ENCODE measurements at regions not wholly inside any gene's neighbourhood (a gene's known extent, or its start where the extent isn't known, plus 50 kb on each side); places are given as distances from the start of the nearest gene placed in this dataset.
"Not testable (repeated sequence)": the region's sequence is repeated elsewhere in the genome, so short reads cannot be mapped to it uniquely, and the experiment has no call there.

- DNase-seq (ENCODE audit: low read depth in 4 of 4, low spot score in 3 of 4): no peak
Observed at GRCh38 chr9:15113288-15113687, 193.7 kb downstream of the TTC39B start.

DNA sequence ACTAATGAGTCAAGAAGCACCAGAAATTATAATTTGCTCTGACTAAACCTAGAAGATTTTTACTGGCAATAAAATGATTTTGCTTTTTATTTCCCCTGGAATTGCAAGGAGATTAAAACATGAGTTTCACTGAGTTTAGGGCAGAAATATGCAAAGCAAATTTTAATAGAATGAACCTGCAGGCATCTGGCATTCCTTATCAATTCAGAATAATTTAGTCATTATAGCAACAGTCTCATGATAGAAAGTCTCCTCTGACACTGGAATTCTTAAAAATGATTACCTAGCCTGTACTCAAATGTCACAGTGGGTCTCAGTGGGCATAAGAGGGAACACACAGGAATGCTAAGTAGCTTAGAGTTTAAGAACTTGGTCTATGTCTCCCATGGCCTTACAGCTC lies 195.9 kb downstream of the TTC39B start:
- no peak for DNase-seq (ENCODE audit: low read depth in 4 of 4, low spot score in 3 of 4)

DNA sequence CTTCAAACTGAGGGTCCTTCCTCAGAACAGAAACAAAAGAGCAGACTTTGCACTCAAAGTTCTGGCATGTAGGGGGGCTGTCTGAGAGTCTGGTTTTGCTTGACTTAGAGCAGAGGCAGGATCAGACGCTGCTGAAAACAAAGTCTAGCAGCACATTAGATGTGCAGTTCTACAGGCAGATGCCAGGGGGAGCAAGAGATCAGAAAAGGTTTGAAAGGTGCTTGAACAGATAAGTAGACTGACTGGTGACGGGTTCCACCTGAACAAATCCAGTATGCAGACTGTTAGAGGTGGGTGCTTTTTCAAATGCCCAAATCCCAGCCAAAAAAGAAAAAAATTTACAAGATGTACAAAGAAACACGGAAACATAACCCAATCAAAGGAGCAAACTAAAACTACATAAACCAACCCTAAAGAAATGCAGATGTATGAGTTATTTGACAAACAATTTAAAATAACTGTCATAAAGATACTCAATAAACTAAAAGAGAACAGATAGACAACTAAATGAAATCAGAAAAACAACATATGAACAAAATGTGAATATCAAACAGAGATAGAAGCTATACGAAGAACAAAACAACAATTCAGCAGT lies 194.7 kb upstream of the FREM1 start:
- no peak for DNase-seq (ENCODE audit: low read depth in 4 of 4, low spot score in 3 of 4)

DNA sequence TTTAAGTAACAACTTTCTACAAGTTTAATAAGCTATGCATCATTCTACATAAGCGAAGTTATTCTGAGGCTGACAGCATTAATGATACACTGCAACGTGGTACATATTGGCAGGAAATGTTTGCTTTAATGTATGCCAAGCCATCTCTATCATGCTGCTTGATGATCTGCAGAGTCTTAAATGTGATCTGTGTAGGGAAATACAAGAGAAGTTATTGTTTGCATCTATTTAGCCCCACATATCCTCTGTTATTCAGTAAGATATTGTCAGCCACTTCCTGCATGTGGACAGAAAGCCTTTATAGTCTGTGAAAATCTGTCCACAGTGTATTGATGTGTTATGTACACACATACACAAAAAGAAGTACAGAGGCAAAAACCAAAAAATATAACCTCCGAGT lies 193.1 kb upstream of the FREM1 start:
- no peak for DNase-seq (ENCODE audit: low read depth in 4 of 4, low spot score in 3 of 4)

GRCh38 chr9:15101095-15101494 lies 190.9 kb upstream of the FREM1 start:
- no peak for DNase-seq (ENCODE audit: low read depth in 4 of 4, low spot score in 3 of 4)

- no peak for DNase-seq (ENCODE audit: low read depth in 4 of 4, low spot score in 3 of 4)
Observed at GRCh38 chr9:15100571-15100970, 190.3 kb upstream of the FREM1 start.

DNA sequence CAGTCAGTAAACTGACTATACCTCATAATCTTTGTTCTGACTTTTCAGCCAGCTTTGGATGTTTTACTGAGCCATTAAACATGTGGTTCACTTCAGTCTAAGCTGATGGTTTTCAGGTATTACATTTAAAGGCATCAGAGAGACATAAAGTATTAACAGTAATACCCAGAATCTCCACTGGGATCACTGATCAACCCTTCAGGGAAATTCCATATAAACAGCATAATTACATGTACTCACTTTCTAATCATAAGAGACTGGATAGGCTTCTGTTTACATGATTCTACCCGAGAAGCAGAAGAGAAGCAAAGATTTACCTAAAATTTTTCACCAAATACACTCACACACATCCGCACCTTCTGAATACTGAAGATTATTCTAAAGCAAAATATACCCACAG lies 186.7 kb upstream of the FREM1 start:
- no peak for DNase-seq (ENCODE audit: low read depth in 4 of 4, low spot score in 3 of 4)

- DNase-seq (ENCODE audit: low read depth in 4 of 4, low spot score in 3 of 4): no peak
Observed at GRCh38 chr9:15086778-15087324, 176.6 kb upstream of the FREM1 start.

- DNase-seq (ENCODE audit: low read depth in 4 of 4, low spot score in 3 of 4): no peak
Observed at GRCh38 chr9:15086156-15086763, 176.0 kb upstream of the FREM1 start.

DNA sequence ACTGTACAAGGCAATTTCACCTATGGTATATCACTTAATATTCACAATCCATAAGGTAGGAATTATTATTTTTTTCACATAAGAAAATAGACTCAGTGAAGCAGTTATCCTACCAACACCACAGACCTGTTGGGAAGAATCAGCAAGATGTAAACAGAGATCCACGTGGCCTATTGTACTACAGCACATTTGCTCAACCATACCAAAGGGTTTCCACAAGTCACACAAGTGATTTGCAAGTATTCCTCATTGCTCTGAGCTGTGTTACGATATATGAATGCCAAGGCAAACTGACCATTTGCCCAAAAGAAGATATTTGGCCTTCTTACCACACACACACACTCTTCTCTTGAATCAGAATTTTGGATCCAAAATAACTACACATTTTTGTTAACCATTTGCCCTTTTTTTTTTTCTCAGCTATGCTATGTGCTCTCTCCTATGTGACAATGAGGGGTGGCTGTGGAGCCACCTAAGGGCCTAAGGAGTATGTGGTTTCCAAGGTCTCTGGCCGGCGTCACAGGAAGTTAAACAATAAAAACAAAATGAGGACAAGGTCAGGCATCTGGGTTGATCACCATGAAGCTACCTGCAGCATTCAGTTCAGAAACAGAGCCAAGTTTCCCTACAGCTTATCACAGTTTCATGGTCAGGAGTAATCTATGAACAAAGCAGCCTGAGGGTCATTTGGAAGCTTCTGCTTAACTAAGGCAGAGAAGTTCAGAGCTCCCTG lies 171.0 kb upstream of the FREM1 start:
- no peak for DNase-seq (ENCODE audit: low read depth in 4 of 4, low spot score in 3 of 4)

DNA sequence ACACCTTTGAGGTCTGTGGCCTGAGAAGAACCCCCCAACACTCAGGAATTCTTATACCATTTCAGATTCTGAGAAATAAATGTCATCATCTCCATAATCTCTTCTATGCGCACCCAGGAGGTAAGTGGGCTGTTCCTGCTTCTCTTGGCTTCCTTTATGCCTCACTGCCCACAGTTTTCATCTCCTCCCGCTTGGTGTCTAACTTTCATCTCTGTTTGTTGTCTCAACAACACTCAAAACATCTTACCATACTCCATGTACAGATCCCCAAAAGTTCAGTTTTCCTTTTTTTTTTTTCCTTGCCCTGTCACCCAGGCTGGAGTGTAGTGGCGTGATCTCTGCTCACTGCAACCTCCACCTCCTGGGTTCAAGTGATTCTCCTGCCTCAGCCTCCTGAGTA lies 170.2 kb upstream of the FREM1 start:
- no peak for DNase-seq (ENCODE audit: low read depth in 4 of 4, low spot score in 3 of 4)

GRCh38 chr9:15079989-15080388 lies 169.8 kb upstream of the FREM1 start:
- DNase-seq (ENCODE audit: low read depth in 4 of 4, low spot score in 3 of 4): no peak

GRCh38 chr9:15077946-15078729 lies 167.9 kb upstream of the FREM1 start:
- no peak for DNase-seq (ENCODE audit: low read depth in 4 of 4, low spot score in 3 of 4)

- DNase-seq (ENCODE audit: low read depth in 4 of 4, low spot score in 3 of 4): no peak
Observed at GRCh38 chr9:15073620-15074019, 163.4 kb upstream of the FREM1 start.

DNA sequence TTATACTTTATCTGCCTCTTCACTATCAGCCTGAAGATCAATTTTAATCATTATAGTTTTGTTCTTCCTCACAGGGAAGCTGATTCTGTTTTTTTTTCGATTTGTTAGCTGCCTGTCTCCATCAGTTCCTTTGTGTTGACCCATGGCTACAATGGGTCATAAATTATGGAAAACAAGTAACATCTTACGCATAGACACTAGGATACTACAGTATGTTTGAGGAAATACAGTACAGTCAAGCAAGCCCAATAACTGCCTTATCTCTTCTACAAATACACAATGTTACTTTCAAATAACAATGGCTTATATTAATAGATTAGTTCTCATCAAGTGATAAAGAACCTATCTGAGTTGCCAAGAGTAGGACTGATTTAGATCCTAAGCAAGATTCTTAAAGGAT lies 160.5 kb upstream of the FREM1 start:
- DNase-seq (ENCODE audit: low read depth in 4 of 4, low spot score in 3 of 4): no peak

DNA sequence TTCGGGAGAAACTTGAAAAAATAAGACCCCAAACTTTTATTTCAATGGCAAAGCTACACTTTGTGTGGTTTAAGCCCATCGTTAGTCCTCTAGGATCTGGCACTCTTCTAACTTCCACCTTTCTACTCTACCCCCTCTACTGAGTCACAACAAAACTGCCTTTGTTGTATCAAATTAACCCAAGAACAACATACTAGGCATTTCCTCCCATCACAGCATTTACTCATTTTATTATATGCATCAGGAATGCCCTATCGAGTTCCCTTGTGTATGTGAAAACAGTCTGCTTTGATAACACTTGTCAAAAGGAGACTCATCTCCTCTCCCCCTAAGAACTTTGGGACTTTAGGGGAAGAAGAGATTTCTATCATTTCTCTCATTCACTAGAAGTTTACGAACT lies 158.9 kb upstream of the FREM1 start:
- DNase-seq (ENCODE audit: low read depth in 4 of 4, low spot score in 3 of 4): no peak

- no peak for DNase-seq (ENCODE audit: low read depth in 4 of 4, low spot score in 3 of 4)
Observed at GRCh38 chr9:15068261-15068660, 158.0 kb upstream of the FREM1 start.

DNA sequence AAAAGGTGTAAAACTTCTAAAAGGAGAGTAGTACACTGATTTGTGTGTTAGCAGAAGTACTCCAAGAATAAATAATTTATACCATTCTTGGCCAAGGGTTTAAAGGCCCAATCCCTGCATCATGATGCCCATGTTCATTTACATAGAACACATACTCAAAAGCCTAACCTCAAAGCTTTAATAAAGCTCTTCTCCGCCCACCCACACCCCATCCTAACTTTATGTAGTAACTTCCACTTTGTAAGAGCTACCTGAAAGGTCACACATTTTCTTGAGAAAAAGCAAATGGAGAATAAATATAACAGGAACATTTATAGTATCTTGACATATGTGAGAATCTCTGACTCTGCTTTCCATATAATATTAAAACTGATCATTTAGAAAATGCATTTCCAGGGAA lies 148.8 kb upstream of the FREM1 start:
- DNase-seq (ENCODE audit: low read depth in 4 of 4, low spot score in 3 of 4): no peak

GRCh38 chr9:15058236-15058635 lies 148.0 kb upstream of the FREM1 start:
- no peak for DNase-seq (ENCODE audit: low read depth in 4 of 4, low spot score in 3 of 4)

DNA sequence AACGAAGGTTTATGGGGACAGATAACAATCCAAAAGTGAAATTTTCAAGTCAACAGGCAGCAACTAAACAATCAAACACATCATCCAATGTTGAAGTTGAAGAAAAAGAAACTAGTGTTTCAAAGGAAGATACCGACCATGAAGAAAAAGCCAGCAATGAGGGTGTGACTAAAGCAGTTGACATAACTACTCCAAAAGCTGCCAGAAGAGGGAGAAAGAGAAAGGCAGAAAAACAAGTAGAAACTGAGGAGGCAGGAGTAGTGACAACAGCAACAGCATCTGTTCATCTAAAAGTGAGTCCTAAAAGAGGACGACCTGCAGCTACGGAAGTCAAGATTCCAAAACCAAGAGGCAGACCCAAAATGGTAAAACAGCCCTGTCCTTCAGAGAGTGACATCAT lies 145.1 kb upstream of the FREM1 start:
- not testable (repeated sequence) for DNase-seq (ENCODE audit: low read depth in 4 of 4, low spot score in 3 of 4)

DNA sequence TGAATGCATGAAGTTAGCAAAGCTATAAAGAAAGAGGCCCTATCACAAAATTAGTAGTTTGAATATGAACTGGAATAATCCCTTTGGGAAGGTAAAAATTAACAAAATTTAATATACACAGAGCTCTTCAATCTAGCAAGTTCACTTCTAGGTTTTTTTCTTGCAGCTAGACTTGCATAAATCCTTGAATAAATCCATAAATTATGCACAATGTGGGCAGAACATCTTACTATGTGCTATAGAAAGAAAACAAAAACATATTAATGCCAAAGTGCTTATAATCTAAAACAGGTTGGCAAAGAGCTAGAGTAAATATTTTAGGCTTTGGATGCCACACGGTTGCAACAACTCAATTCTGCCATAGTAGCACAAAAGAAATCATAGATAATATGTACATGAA lies 138.5 kb upstream of the FREM1 start:
- DNase-seq (ENCODE audit: low read depth in 4 of 4, low spot score in 3 of 4): no peak
